Type B pancreatic cell (in vitro differentiated cells): ENCODE measurements at regions not wholly inside any gene's neighbourhood (a gene's known extent, or its start where the extent isn't known, plus 50 kb on each side); places are given as distances from the start of the nearest gene placed in this dataset.

ENCODE experiments used
- DNase-seq: peaks from one replicate; pipeline ENCODE4 v3.0.0; 2021; ENCODE audit warnings: mixed read lengths; ENCODE audit not compliant: unreplicated experiment; ENCODE audit errors: extremely low spot score
- H3K27ac Mint-ChIP-seq: 2 replicates; pipeline ENCODE4 v1.8.0; 2021; ENCODE audit warnings: mild to moderate bottlenecking, mixed read lengths
- H3K27me3 Mint-ChIP-seq: 2 replicates; pipeline ENCODE4 v1.8.0; 2021; ENCODE audit warnings: mixed read lengths
- H3K36me3 Mint-ChIP-seq: 2 replicates; pipeline ENCODE4 v1.8.0; 2021; ENCODE audit warnings: mixed read lengths
- H3K4me1 Mint-ChIP-seq: one replicate; pipeline ENCODE4 v1.8.0; 2021; ENCODE audit warnings: mixed read lengths; ENCODE audit not compliant: unreplicated experiment
- H3K4me3 Mint-ChIP-seq: 2 replicates; pipeline ENCODE4 v1.8.0; 2021; ENCODE audit warnings: mild to moderate bottlenecking, mixed read lengths
- H3K9me3 Mint-ChIP-seq: 2 replicates; pipeline ENCODE4 v1.8.0; 2021; ENCODE audit warnings: mixed read lengths
- TF ChIP-seq, protein P1 (sequence below): fragments of 200-600 bp; sonication (generic); conservative IDR thresholded peaks from 2 replicates; pipeline ENCODE4 v1.5.0; 2021; ENCODE audit warnings: antibody characterized with exemption, mild to moderate bottlenecking

DNA sequence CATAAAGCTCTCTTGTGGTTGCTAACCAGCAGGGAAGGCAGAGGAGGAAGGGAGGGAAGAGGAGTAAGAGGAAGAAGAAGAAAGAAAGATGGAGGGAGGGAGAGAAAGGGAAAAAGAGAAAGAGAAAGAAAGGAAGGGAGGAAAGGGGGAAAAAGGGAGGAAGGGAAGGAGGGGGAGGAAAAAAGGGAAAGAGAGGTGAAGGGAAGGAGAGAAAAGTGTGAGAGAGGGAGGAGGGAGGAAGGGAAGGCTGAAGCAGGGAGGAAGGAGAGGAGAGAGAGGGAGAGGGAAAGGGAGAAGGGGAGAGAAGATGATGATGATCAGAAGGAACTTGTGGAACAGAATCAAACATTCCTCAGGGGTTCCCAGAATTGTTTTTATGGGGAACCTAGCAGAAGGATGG lies 57.5 kb upstream of the TOX2 start:
- Mint-ChIP-seq H3K27me3 (peaks cover 3% of the 10 kb centered on the region), H3K27ac (no peak overlapping the region), H3K4me1 (no peaks in the 10 kb centered on the region), H3K4me3 (no peak overlapping the region), H3K9me3 (no peaks in the 10 kb centered on the region), H3K36me3 (no peaks in the 10 kb centered on the region)
- no peak for DNase-seq
- TF ChIP-seq, protein P1, sequence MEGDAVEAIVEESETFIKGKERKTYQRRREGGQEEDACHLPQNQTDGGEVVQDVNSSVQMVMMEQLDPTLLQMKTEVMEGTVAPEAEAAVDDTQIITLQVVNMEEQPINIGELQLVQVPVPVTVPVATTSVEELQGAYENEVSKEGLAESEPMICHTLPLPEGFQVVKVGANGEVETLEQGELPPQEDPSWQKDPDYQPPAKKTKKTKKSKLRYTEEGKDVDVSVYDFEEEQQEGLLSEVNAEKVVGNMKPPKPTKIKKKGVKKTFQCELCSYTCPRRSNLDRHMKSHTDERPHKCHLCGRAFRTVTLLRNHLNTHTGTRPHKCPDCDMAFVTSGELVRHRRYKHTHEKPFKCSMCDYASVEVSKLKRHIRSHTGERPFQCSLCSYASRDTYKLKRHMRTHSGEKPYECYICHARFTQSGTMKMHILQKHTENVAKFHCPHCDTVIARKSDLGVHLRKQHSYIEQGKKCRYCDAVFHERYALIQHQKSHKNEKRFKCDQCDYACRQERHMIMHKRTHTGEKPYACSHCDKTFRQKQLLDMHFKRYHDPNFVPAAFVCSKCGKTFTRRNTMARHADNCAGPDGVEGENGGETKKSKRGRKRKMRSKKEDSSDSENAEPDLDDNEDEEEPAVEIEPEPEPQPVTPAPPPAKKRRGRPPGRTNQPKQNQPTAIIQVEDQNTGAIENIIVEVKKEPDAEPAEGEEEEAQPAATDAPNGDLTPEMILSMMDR = no peak

DNA sequence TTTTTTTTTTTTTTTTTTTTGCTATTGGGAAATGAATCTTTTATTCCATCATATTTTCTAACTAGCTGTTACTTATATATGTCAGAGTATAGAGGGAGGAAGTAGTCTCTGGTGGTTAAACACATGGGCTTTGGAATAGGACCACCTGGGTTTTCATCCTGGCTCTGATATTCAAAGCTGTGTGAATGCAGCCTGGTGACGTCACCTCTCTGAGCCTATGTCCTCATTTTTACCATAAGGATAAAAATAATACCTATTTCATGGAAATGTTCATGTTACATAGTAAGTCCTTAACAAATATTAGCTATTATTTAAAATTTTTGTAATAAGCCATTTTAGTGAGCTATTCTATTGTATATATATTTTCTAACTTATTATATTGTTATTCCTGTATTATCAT lies 58.8 kb upstream of the TOX2 start:
- no peak overlapping the region for H3K4me3 Mint-ChIP-seq
- H3K9me3 Mint-ChIP-seq = no peaks in the 10 kb centered on the region
- H3K27ac Mint-ChIP-seq = no peak overlapping the region
- H3K27me3 Mint-ChIP-seq = peaks cover 3% of the 10 kb centered on the region
- H3K4me1 Mint-ChIP-seq = no peaks in the 10 kb centered on the region
- TF ChIP-seq, protein P1 = no peak
- H3K36me3 Mint-ChIP-seq = no peaks in the 10 kb centered on the region
- no peak for DNase-seq

DNA sequence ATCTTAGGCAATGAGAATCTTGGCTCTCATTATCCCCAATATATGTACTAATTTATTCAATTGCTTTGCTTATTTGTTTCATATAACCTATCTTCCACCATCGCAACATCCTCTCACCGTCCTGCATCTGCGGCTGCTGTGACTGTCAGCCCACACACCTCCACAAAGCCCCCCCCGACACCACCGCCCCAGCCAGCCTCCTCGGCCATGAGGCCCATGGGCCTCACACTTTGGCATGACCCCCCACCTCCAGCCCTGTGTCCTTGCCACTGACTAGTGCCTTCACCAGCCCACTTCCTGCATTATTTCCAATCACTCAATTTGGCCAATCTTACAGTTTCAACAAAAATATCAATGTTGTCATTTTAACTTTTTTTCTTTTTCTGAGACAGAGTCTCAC lies 60.7 kb upstream of the TOX2 start:
- H3K4me1 Mint-ChIP-seq = no peaks in the 10 kb centered on the region
- no peak overlapping the region for H3K4me3 Mint-ChIP-seq
- H3K9me3 Mint-ChIP-seq = no peaks in the 10 kb centered on the region
- DNase-seq = no peak
- no peak overlapping the region for H3K27ac Mint-ChIP-seq
- TF ChIP-seq, protein P1 = no peak
- peaks cover 3% of the 10 kb centered on the region for H3K27me3 Mint-ChIP-seq
- H3K36me3 Mint-ChIP-seq = no peaks in the 10 kb centered on the region

DNA sequence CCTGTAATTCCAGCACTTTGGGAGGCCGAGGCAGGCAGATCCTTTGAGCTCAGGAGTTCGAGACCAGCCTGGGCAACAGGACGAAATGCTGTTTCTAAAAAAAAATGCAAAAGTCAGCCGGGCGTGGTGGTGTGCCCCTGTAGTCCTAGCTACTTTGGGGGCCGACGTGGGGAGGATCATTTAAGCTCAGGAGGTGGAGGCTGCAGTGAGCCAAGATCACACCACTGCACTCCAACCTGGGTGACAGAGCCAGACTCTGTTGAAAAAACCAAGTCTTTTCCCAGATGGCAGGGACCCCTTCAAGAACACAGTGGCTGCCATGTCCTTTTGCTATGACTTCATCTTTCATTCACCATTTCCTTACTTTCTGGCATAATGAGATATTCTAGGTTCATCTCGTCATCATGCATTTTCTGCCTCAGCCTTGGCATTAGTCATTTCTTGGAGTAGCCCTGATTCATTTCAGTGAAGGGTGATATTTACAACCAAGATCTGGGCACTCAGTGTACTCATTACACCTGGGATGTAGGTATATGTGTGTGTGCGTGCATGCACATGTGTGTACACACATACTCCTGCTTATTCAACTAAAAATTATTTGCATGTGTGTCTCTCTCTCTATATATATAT lies 61.4 kb upstream of the TOX2 start:
- no peaks in the 10 kb centered on the region for H3K4me1 Mint-ChIP-seq
- H3K9me3 Mint-ChIP-seq = no peaks in the 10 kb centered on the region
- DNase-seq = no peak
- H3K27ac Mint-ChIP-seq = no peak overlapping the region
- no peaks in the 10 kb centered on the region for H3K36me3 Mint-ChIP-seq
- no peak overlapping the region for H3K4me3 Mint-ChIP-seq
- peaks cover 3% of the 10 kb centered on the region for H3K27me3 Mint-ChIP-seq
- TF ChIP-seq, protein P1 = no peak

DNA sequence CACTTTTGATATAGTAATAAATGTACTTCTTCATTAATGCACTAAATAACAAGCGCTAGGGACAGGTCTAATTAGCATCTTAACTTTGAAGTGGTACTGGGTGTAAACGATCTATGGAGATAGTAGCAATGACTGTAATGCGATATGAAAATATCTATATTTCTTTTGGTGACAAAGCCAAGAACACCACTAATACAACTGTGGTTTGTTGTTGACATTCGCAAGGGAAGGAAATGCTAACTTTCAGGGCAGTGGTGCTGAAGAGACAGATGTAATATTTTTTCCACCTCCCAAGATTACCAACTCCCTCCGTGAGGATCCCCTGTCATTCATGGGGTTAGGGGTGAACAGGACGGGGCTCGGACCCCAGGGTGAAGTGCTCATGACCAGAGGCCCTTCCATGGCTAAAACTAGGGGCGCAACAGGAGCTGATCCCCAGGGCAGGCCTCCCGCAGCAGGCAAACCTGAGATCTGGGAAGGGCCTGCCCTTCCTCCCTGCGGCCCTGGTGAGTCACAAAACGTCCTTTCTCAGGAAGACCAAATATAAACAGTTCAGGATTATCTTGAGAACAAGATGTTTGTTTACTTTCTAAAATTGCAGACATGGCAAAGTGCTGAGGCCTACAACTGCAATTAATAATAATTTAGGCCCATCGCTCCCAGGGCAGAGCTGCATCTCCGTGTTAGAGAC lies 65.0 kb upstream of the TOX2 start:
- peaks cover 5% of the 10 kb centered on the region for H3K27me3 Mint-ChIP-seq
- H3K4me1 Mint-ChIP-seq = no peaks in the 10 kb centered on the region
- no peak overlapping the region for H3K4me3 Mint-ChIP-seq
- H3K36me3 Mint-ChIP-seq = no peaks in the 10 kb centered on the region
- H3K27ac Mint-ChIP-seq = no peak overlapping the region
- no peak for DNase-seq
- no peaks in the 10 kb centered on the region for H3K9me3 Mint-ChIP-seq
- TF ChIP-seq, protein P1 = no peak
